HG03097 (cell line): ENCODE measurements at regions not wholly inside any gene's neighbourhood (a gene's known extent, or its start where the extent isn't known, plus 50 kb on each side); places are given as distances from the start of the nearest gene placed in this dataset.

Experiments
- ATAC-seq: cut with Tn5 transposase; IDR thresholded peaks from one replicate; pipeline ENCODE4 v1.9.1; 2021; ENCODE audit not compliant: unreplicated experiment, low FRiP score

DNA sequence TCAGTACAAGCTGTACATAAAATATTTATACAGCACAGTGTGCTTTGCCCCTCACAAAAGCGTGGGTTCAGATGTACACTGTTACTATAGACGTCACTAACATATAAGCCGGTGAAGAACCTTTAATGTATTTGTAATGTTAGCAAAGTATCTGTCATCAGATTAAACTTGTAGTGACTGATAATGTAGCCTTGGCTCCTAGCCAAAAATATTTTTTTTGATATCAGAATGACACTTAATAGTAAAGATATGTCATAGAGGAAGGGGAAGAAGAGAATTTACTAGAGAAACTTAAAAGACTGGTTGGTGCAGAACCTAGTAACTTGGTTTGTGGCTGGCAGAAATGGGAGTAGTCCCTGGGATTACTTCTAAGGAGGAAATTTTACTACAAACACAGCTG lies 258.7 kb upstream of the DMRT1 start:
- ATAC-seq = no peak

DNA sequence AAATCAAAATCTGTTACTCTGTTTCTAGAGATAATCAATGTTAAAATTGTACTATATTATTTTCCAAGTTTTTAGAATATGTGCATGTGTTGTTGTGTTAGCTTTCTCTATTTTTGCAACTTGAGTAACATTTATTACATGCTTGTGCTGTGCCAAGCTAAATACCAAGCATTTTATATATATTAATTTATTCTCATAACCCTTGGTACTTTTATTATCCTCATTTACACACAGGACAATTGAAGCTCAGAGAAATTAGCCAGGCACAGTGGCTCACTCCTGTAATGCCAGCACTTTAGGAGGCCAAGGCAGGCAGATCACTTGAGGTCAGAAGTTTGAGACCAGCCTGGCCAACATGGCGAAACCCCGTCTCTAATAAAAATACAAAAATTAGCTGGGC lies 254.0 kb upstream of the DMRT1 start:
- ATAC-seq = no peak

DNA sequence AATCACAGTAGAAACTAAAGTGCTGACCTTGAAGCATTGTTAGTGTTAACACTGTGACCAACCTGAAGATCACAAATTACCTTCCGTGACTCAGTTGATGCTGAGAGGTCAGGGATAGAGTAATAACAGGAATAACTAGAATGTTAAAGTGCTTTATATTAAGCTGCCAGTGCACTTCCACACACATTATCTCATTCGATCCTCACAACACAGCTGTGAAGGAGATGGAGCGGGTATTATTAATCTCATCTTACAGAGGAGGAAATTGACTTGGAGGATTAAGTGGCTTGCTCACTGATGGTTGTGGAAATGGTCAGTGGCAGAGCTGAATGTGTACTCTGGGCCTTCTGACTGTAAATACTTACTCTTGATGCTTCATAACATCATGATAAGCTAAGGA lies 252.5 kb upstream of the DMRT1 start:
- ATAC-seq = no peak

DNA sequence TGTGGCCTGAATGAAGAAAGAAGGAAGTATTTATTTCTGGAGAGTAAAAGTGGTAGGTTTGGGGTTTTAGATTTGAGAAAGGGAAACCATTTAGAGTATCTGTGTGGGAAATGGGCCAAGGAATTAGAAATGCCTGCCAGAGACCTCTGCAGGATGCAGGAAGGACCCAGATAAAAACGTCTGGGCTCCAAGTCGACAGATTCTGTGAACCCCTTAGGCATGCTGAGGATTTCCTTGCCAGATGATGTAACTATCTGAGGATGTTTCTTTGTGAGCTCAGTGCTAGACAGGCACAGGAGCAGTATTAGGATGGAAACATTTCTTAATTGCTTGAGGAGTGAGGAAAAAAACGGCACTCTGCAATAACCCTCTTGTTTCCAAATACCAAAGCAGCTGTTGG lies 251.8 kb upstream of the DMRT1 start:
- ATAC-seq = no peak

DNA sequence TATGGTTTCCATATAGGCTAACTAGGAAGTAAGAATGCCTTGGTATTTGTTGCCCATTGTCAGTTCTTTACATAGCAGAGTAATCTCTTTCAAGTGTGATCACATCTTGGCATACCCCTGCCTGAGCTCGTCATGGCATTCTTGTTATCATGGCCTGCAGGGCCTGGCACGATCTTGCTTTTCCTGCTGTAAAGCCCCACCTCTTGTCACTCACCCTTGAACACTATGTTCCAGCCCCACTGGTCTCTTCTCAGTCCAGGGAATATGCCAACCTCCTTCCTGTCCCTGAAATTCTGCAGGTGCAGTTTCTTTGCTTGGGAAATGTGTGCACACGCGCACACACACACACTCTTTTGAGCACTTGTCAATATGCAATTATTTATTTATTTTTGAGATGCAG lies 250.2 kb upstream of the DMRT1 start:
- ATAC-seq = no peak

DNA sequence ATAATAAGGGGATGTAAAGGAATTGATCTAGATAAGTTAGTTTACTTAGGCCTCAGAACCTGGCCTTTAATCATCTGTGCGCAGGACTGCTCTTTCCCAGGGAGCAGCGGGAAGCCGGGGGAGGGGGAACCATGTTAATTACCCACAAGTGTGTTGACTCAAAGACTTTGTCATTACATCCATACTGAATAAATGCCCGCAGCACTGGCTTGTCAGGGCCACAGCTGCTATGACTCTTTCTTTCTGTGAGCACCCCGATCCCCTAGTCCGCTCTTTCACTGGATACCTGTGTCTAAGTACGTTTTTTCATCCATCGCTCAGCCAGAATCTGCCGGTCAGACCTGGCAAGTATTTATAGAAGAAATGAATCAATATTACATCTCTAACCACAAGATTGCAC lies 249.3 kb upstream of the DMRT1 start:
- ATAC-seq = no peak

DNA sequence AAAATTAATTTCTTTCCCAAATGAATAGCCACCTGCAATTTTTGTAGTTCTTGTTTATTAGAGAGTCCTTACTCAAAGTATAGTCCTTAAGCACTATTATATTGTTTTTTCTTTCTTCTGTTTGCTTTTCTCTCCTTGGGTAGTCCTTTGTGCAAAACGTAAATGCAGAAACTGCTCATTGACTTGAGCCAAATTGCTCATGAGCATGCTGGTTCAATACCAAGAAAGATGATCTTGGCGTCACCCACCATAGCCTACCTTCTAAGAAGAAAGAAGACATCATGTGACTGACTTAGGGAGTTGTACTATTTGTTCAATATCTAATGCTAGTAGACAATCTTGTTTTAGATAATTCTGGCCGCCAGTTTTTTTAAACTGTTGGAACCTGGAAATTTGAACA lies 248.8 kb upstream of the DMRT1 start:
- ATAC-seq = no peak

DNA sequence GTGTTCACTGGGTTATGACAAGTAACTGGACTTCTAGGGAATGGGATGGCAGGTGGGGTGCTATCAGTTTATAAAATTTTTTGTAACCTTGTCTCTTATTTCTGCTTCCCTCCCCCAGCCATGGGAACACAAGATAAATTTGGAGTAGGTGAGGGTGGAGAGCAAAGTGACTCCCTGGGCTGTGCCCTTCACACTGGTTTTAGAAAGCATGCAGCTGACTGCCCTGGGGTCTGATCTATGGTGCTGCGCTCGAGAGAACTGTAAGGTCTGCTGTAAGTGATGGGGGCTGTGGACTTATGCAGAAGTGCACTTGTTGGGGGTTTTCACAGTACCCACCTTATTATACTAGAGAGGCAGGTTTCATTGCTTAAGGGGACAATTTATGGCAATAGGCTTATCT lies 247.7 kb upstream of the DMRT1 start:
- ATAC-seq = no peak

DNA sequence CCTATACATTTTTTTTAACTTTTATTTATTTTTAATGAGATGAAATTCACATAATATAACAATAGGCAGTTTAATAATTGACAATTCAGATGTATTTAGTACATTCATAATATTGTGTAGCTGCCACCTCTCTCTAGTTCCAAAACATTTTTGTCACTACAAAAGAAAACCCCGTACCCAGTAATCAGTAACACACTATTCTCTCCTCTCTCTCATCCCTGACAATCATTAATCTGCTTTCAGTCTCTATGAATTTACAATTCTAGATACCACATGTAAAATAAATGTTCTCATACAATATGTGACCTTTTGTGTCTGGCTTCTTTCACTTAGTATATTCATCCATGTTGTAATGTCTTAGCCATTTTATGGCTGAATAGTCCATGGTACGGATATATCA lies 244.8 kb upstream of the DMRT1 start:
- no peak for ATAC-seq

DNA sequence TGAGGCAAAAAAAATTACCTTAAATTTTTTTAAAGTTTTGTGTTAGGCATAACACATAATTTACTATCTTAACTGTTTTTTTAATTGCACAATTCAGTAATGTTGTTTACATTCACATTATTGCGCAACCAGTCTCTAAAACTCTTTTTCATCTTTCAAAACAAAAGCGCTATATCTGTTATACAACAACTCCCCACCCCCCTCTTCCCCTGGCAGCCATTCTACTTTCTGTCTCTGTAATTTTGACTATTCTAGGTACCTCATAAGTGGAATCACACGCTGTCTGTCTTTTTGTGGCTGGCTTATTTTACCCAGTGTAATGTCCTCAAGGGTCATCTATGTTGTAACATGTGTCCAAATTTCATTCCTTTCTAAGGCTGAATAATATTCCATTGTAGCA lies 241.5 kb upstream of the DMRT1 start:
- ATAC-seq = no peak

DNA sequence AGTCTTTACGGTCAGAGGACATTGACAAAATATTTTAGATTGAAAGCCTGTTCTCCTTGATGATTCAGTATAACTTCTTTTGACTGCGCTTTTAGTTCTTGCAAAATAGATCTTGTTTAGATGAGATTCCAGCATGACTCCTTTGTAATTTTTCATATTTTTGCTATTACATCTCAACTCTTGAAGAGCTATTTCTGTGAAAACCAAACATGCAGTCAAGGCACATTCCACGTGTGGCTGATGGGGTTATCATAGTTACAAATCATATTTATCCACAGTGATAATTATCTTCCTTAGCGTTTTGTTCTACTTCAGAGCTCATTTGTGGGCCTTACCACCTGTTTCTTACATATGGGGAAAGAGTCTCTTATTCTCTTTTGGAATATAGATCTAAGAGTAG lies 238.8 kb upstream of the DMRT1 start:
- no peak for ATAC-seq

DNA sequence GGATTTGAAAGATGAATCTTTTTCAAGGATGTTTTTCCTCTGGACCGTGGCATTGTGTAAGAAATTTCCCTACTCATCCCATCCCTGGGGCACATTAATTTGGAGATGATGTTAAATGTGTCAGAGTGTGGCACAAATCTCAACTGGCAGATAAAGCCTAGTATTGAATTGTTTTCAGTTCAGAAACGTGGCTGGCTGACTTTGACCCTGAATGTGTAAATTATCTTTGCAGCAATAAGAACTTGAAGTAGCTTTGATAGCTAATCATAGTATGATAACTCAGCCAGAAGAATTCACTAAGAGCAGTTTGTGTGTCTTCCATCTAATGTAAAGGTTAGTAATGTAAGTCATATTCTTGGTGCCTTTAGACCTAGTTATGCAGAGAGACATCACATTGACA lies 238.4 kb upstream of the DMRT1 start:
- ATAC-seq = no peak

DNA sequence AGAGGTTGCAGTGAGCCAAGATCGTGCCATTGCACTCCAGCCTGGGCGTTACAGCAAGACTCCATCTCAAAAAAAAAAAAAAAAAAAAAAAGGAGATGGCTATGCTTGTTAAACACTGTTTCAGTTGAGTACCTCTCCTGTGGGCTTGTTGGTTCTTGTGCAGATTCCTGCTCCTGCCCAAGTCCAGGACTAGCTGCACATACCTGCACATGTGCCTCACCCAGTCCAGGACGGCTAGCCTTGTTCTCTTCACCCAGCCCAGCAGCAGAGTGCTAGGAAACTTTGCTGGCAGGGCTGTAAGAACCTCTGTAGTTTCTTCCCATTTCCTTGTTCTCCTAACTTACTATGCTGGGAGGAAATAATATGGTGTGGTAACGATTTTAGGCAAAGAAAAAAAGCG lies 234.1 kb upstream of the DMRT1 start:
- no peak for ATAC-seq

DNA sequence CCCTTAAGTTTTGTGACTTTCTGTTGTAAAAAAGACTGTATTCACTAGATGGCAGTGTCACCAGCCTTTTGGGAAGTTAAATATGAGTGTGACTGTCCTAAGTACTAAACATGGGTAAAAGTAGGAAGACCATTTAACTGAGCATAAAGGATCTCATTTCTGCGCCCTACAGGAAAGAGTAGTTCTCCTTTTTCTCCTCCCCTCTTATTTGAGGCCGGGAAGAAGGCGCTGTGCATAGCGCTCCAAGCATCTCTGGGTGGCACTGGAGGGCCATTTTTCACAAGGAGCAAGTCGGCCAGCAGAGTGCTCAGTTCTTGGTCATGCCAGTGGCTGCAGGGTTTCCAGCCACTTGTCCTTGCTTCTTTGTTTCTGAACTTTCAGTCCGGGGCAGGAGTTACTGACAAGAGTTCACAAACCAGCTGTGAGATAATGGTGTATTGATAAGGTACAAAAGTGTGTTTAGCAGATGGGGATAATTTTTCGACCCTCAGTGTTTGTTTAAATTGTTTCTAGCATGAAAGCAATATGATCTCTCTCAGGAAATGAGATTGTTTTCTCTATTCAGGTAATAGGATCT lies 227.6 kb upstream of the DMRT1 start:
- peak; percentile 87 for ATAC-seq

DNA sequence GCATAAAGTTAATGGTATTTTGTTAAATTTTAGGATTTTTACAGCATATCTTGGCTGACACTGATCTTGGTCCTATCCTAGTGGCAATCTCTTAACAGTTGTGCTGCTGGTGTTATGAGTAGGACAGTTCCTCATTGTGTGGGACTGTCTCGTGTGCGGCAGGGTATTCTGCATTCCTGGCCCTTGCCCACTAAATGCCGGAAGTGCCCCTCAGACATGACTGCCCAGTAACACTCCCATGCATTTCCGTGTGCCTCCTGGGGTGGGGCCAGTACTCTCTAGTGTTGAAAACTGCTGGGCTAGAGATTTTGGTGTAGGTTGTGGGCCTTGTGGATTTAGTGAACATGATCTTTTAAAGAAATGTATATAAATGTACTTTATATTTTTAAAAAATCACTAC lies 227.1 kb upstream of the DMRT1 start:
- ATAC-seq = no peak

DNA sequence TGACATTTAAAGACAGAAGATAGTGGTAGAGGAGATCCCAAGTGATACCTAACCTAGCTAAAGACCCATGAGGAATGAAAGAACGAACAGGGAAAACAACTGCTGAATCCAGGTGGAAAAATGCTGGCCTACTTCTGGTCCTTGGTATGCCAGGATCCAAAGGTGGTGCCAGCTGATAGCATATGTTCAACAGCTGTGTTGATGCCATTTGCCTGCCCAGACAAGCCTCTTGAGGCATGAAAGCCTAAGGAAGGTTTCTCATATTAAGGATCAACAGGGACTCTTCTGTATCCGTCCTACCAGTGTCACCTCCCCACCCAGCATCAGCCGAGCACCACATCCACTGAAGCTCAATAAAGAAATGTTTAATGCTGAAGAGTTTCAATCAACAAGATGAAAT lies 225.7 kb upstream of the DMRT1 start:
- no peak for ATAC-seq

DNA sequence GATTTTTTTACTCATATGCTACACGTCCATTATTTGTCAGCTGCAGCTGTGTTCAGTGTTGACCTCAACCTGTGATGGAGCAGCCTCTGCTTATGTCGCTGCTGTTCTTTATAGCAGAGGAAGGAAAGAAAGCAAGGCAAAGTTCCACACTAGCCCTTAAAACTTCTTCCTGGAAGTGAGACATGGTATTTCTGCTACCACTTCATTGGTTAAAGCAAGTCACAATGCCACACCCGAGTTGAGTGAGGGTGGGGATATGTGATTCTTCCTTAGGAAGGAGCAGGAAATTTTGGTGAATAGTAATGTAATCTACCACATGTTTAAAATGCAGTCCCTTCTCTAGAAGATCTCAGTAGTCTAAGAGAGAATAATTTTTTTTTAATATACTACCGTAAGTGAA lies 224.8 kb upstream of the DMRT1 start:
- ATAC-seq = no peak

DNA sequence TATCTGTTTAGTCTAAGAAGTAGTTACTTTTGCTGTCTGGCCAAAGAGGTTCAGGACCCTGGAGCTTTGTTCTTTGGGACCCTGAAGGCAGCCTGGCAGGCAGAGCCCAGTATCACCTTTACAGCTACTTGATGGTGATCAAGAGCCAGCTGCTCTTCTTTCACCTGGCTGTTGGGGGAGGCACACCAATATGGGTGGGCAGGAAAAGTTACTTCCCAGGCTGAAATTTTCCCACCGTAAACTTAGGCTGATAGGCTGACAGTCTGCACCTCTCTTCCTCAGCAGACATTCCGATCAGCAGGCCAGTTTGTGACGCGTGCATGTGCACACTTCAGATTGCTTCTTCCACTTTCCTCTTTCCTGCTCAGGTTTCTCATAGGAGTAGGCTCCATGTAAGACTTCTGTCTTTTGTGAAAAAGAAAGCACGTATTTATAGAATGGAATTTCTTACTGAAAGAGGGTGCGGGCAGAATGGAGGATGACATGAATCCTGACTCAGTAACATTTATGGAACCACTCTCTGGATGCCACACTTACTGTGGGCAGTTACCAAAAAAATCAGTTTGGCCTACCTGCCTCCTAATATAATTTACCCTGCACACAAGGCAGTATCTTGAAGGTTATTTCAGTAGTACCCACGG lies 223.9 kb upstream of the DMRT1 start:
- no peak for ATAC-seq

DNA sequence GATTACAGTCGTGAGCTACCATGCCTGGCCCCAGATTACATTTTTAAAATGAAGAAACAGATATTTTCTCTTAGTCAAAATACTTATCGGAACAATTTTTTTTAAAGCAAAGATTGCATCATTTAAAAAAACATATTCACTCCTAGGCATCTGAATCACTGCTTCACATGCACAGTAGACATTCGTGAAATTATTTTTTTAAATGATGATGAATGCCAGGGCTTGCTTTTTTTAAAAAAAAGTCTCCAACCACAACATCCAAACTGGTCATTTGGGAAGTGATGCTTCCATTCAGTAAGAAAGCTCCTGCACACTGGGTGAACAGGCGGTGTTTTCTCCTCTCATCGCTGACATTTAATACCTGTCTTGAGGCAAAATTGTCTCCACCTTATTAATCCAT lies 223.0 kb upstream of the DMRT1 start:
- ATAC-seq = no peak

DNA sequence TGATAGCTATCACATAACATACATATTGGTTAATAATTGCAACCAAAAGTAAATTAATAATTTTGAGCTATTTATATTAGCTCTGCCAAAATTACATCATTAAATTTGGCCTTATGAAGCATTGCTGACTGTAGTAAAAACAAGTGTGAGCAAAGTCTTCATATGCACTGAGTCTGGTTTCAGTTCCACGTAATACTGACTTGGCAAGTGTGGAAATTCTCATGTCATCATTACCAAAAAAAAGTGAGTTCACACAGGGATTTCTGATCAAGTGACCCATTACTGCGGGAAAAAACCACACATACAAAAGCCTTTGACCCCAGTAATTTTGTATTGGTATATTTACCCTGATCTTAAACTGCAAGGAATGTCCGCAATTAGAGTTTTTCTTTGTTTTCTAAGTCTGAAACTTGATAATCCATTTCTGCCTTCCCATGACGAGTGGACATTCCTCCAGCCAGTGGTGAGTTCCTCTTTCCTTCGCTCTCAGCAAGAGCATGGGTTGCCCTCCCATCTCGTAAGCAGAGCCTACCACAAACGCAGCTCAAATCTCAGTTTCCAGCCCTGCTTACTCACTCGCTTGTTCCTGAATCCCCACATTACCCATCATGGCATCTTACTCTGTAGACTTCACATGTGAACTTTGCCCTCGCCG lies 220.2 kb upstream of the DMRT1 start:
- ATAC-seq = no peak

DNA sequence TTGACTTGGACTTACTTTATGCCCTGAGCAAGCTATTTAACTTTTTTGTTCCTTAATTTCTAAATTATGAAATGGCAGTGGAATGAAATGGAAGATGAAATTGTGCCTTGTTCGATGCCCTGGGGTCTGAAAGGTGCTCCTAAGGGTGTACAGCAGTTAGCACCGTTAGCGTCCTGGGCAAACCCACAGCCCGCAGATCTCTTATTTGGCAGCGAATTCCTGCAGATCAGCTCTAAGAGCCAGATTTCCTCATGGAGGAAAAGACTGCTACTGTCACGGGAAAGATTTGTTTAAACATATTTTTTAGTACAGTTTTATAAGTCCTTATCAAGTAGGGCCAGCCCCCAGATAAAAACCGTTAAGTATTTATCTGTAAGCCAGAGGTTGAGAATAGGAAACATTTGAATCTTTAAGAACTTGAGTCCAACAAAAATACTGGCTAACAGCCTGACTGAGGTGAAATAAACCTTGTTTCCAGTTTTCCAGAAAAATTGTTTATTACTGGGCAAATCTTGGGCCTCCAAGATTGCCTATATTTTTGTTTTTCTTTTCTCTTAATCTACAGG lies 216.5 kb upstream of the DMRT1 start:
- ATAC-seq = no peak

DNA sequence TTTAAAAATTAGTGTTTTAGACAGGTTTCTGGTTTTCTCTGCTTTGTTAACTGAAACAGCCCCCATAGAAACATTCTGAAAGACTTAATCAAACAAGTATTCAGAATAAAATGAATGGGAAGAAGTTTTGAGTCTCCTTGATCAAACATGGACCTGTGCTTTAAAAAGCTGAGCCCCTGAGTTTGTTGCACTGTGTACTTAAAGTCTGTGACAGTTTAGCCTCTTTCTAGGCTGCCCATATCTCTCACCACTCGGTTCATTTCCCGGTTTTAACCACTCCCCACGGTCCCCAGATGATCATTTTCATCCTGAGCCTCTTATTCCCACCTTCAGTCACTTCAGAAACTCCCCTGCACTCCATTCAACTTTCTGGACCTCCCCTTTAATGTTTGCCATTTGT lies 215.9 kb upstream of the DMRT1 start:
- no peak for ATAC-seq
